ENCODE measurements at regions not wholly inside any gene's neighbourhood (a gene's known extent, or its start where the extent isn't known, plus 50 kb on each side); places are given as distances from the start of the nearest gene placed in this dataset.

DNA sequence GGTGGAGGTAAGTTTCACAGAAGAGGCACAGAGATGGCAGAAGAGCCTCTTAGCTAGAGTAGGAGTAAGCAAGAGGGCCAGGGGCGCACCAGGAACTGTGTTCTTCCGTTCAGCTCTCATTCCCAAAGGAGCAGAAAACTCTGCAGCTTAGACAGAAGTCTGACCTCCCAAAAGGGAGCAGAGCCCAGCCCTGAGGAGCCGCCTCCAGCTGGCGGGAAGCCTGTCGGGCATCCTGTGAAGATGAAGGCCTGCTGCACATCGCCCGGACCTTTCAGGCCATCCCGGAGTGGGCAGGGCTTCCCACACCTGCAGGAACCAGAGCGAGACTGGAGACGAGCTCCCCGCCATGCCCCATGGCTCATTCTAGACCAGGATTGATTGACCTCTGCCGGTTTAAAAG lies 1102.8 kb downstream of the BRD1 start:
- Histone ChIP-seq H3K27ac (ENCODE audit: low read depth, low read length) (no peak overlapping the region), H3K36me3 (ENCODE audit: low read length) (no peaks in the 10 kb centered on the region), H3F3A (ENCODE audit: insufficient read depth) (no peaks in the 10 kb centered on the region), H3K4me3 (ENCODE audit: insufficient read depth, low read length, poor library complexity, severe bottlenecking) (no peak overlapping the region), H3K9me2 (replicated peaks; ENCODE audit: insufficient read depth, low read length) (no peaks in the 10 kb centered on the region), H3K9ac (ENCODE audit: low read length) (no peak overlapping the region), H4K20me1 (ENCODE audit: low read depth, low read length) (no peaks in the 10 kb centered on the region), H3K79me2 (ENCODE audit: insufficient read depth, low read length) (no peaks in the 10 kb centered on the region), H2AFZ (ENCODE audit: low read depth, low read length, severe bottlenecking) (no peak overlapping the region), H3K27me3 (ENCODE audit: low read length) (no peaks in the 10 kb centered on the region), H3K9me3 (ENCODE audit: insufficient read depth, low read length) (no peaks in the 10 kb centered on the region), H3K4me2 (ENCODE audit: low read depth, low read length, poor library complexity, severe bottlenecking) (no peak overlapping the region)
- TF ChIP-seq EZH2phosphoT487 (conservative IDR thresholded peaks at IDR 0.05; ENCODE audit: low read length): no peak
- TF ChIP-seq, protein P1, sequence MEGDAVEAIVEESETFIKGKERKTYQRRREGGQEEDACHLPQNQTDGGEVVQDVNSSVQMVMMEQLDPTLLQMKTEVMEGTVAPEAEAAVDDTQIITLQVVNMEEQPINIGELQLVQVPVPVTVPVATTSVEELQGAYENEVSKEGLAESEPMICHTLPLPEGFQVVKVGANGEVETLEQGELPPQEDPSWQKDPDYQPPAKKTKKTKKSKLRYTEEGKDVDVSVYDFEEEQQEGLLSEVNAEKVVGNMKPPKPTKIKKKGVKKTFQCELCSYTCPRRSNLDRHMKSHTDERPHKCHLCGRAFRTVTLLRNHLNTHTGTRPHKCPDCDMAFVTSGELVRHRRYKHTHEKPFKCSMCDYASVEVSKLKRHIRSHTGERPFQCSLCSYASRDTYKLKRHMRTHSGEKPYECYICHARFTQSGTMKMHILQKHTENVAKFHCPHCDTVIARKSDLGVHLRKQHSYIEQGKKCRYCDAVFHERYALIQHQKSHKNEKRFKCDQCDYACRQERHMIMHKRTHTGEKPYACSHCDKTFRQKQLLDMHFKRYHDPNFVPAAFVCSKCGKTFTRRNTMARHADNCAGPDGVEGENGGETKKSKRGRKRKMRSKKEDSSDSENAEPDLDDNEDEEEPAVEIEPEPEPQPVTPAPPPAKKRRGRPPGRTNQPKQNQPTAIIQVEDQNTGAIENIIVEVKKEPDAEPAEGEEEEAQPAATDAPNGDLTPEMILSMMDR (IDR thresholded peaks at IDR 0.05; ENCODE audit: insufficient read depth, low read length, poor library complexity, severe bottlenecking): no peak

DNA sequence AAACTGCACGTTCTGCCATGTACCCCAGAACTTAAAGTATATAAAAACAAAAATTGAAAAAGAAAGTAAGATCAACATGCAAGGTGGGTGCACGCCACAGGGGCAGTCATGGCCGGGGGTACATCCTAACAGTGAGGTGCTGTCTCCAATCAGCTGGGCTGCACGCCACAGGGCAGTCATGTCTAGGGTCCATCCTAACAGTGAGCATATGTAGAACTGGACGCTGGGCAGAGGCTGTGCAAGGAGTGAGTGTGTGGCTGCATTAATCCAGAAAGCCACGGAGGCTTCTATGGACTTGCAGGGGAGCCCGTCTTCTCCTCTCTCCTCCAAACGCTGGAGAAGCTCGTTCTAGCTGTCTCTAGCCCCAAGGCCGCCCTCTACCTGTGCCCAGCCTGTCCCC lies 1105.0 kb downstream of the BRD1 start:
- H3K9ac ChIP-seq (ENCODE audit: low read length): no peak overlapping the region
- H3K9me2 ChIP-seq (replicated peaks; ENCODE audit: insufficient read depth, low read length): no peaks in the 10 kb centered on the region
- H3K36me3 ChIP-seq (ENCODE audit: low read length): no peaks in the 10 kb centered on the region
- TF ChIP-seq, protein P1 (IDR thresholded peaks at IDR 0.05; ENCODE audit: insufficient read depth, low read length, poor library complexity, severe bottlenecking): no peak
- no peak for TF ChIP-seq EZH2phosphoT487 (conservative IDR thresholded peaks at IDR 0.05; ENCODE audit: low read length)
- H3K4me3 ChIP-seq (ENCODE audit: insufficient read depth, low read length, poor library complexity, severe bottlenecking): no peak overlapping the region
- no peak overlapping the region for H2AFZ ChIP-seq (ENCODE audit: low read depth, low read length, severe bottlenecking)
- no peaks in the 10 kb centered on the region for H3K79me2 ChIP-seq (ENCODE audit: insufficient read depth, low read length)
- H3K9me3 ChIP-seq (ENCODE audit: insufficient read depth, low read length): no peaks in the 10 kb centered on the region
- H3F3A ChIP-seq (ENCODE audit: insufficient read depth): no peaks in the 10 kb centered on the region
- H3K27me3 ChIP-seq (ENCODE audit: low read length): no peaks in the 10 kb centered on the region
- no peak overlapping the region for H3K27ac ChIP-seq (ENCODE audit: low read depth, low read length)
- H4K20me1 ChIP-seq (ENCODE audit: low read depth, low read length): no peaks in the 10 kb centered on the region
- no peak overlapping the region for H3K4me2 ChIP-seq (ENCODE audit: low read depth, low read length, poor library complexity, severe bottlenecking)

DNA sequence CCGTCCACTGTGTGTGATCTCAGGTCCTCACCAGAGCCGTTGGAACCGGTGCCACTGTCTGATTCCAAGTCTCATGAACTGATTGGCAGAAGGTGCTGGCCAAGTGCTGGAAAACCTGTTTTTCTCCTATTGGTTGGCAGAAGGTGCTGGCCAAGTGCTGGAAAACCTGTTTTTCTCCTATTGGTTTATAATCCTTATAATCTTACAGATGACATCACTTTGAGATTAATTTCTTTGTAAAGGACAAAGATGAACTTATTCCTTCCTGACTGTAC lies 1106.3 kb downstream of the BRD1 start:
- H3K27me3 ChIP-seq (ENCODE audit: low read length): no peaks in the 10 kb centered on the region
- no peak overlapping the region for H3K4me2 ChIP-seq (ENCODE audit: low read depth, low read length, poor library complexity, severe bottlenecking)
- no peak overlapping the region for H3K4me3 ChIP-seq (ENCODE audit: insufficient read depth, low read length, poor library complexity, severe bottlenecking)
- H3K9me2 ChIP-seq (replicated peaks; ENCODE audit: insufficient read depth, low read length): no peaks in the 10 kb centered on the region
- TF ChIP-seq, protein P1 (IDR thresholded peaks at IDR 0.05; ENCODE audit: insufficient read depth, low read length, poor library complexity, severe bottlenecking): no peak
- TF ChIP-seq EZH2phosphoT487 (conservative IDR thresholded peaks at IDR 0.05; ENCODE audit: low read length): no peak
- no peak overlapping the region for H3K9ac ChIP-seq (ENCODE audit: low read length)
- no peaks in the 10 kb centered on the region for H3K9me3 ChIP-seq (ENCODE audit: insufficient read depth, low read length)
- no peak overlapping the region for H2AFZ ChIP-seq (ENCODE audit: low read depth, low read length, severe bottlenecking)
- no peaks in the 10 kb centered on the region for H3F3A ChIP-seq (ENCODE audit: insufficient read depth)
- H3K27ac ChIP-seq (ENCODE audit: low read depth, low read length): no peak overlapping the region
- H3K36me3 ChIP-seq (ENCODE audit: low read length): no peaks in the 10 kb centered on the region
- H4K20me1 ChIP-seq (ENCODE audit: low read depth, low read length): no peaks in the 10 kb centered on the region
- H3K79me2 ChIP-seq (ENCODE audit: insufficient read depth, low read length): no peaks in the 10 kb centered on the region
